ENCODE measurements at regions not wholly inside any gene's neighbourhood (a gene's known extent, or its start where the extent isn't known, plus 50 kb on each side); places are given as distances from the start of the nearest gene placed in this dataset.

DNA sequence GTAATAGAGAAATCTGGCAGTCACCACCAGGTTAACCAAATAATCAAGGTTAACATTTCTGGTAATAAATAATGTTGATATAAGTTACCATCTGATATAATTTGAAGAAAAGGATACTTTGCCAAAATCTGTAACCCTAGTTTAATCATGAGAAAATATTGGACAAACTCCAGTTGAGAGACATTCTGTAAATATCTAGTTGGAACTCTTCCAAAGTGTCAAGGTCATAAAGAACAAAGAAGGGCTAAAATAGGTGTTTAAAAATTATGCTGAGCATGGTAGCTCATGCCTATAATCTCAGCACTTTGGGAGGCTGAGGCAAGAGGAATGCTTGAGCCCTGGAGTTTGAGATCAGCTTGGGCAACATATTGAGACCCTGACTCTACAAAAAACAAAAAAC is 253.3 kb downstream of the MRPS30 start:
- no peaks in the 10 kb centered on the region for H3F3A ChIP-seq (ENCODE audit: insufficient read depth, low read depth)
- POLR2A ChIA-PET (ENCODE audit: unreplicated experiment) = no interaction called here
- H3K9me3 ChIP-seq (ENCODE audit: insufficient read depth, low read depth) = no peaks in the 10 kb centered on the region
- no TSS peak for BruUV-seq (replicated peaks)
- CTCF ChIA-PET = no interaction called here
- intact Hi-C loops (cut with micrococcal nuclease; ENCODE audit: unreplicated experiment) = no loop called here
- no peaks in the 10 kb centered on the region for H3K9me2 ChIP-seq (ENCODE audit: insufficient read depth)
- no peak overlapping the region for H3K4me2 ChIP-seq
- no peaks in the 10 kb centered on the region for H3K4me1 ChIP-seq (replicated peaks; ENCODE audit: insufficient read depth)
- H3K4me3 ChIP-seq = no peak overlapping the region
- no peaks in the 10 kb centered on the region for H3K36me3 ChIP-seq (ENCODE audit: low read depth)
- DNase-seq = no peak
- TF ChIP-seq EZH2 (IDR thresholded peaks at IDR 0.05; ENCODE audit: low read depth) (no peak), CTCF (conservative IDR thresholded peaks at IDR 0.05) (no peak)
- H2AFZ ChIP-seq = no peak overlapping the region
- no peaks in the 10 kb centered on the region for H3K79me2 ChIP-seq (ENCODE audit: low read depth)
- no peaks in the 10 kb centered on the region for H4K20me1 ChIP-seq (ENCODE audit: insufficient read depth)
- H3K27me3 ChIP-seq (ENCODE audit: insufficient read depth, low read depth) = no peaks in the 10 kb centered on the region
- no peak overlapping the region for H3K27ac ChIP-seq

DNA sequence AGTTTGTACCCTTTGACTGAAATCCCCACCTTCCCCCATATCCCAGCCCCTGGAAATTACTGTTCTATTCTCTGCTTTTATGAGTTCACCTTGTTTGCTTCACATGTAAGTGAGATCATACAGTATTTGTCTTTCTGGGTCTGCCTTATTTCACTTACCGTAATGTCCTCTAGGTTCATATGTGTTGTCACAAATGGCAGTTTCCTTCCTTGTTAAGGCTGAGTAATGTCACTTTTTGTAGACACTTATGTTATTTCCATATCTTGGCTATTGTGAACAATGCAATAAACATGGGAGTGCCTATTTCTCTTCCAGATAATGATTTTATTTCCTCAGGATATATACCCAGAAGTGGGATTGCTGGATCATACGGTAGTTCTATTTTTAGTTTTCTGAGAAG is 272.3 kb downstream of the MRPS30 start:
- BruUV-seq (replicated peaks) = no TSS peak
- POLR2A ChIA-PET (ENCODE audit: unreplicated experiment) = no interaction called here

GRCh38 chr5:45089870-45090269 is 281.1 kb downstream of the MRPS30 start:
- H3K9me3 ChIP-seq (ENCODE audit: insufficient read depth, low read depth) = no peaks in the 10 kb centered on the region

More for the DNA sequence above, 272.3 kb downstream of the MRPS30 start:
- Histone ChIP-seq H3K27ac (no peak overlapping the region), H3K9me2 (ENCODE audit: insufficient read depth) (no peaks in the 10 kb centered on the region), H3K4me1 (replicated peaks; ENCODE audit: insufficient read depth) (no peaks in the 10 kb centered on the region), H4K20me1 (ENCODE audit: insufficient read depth) (no peaks in the 10 kb centered on the region), H2AFZ (no peak overlapping the region), H3K9me3 (ENCODE audit: insufficient read depth, low read depth) (no peaks in the 10 kb centered on the region), H3K27me3 (ENCODE audit: insufficient read depth, low read depth) (no peaks in the 10 kb centered on the region), H3K36me3 (ENCODE audit: low read depth) (no peaks in the 10 kb centered on the region), H3F3A (ENCODE audit: insufficient read depth, low read depth) (no peaks in the 10 kb centered on the region), H3K4me3 (no peak overlapping the region), H3K79me2 (ENCODE audit: low read depth) (no peaks in the 10 kb centered on the region), H3K4me2 (no peak overlapping the region)
- CTCF ChIA-PET = no interaction called here
- no peak for DNase-seq
- no peak for TF ChIP-seq EZH2 (IDR thresholded peaks at IDR 0.05; ENCODE audit: low read depth)
- TF ChIP-seq CTCF (conservative IDR thresholded peaks at IDR 0.05) = no peak
- intact Hi-C loops (cut with micrococcal nuclease; ENCODE audit: unreplicated experiment) = no loop called here

More at GRCh38 chr5:45089870-45090269, 281.1 kb downstream of the MRPS30 start:
- H3K79me2 ChIP-seq (ENCODE audit: low read depth) = no peaks in the 10 kb centered on the region
- no peak overlapping the region for H3K4me3 ChIP-seq
- ChIA-PET CTCF (no interaction called here), POLR2A (ENCODE audit: unreplicated experiment) (no interaction called here)
- intact Hi-C loops (cut with micrococcal nuclease; ENCODE audit: unreplicated experiment) = no loop called here
- no peak overlapping the region for H3K4me2 ChIP-seq
- TF ChIP-seq CTCF (conservative IDR thresholded peaks at IDR 0.05) = no peak
- no peak for TF ChIP-seq EZH2 (IDR thresholded peaks at IDR 0.05; ENCODE audit: low read depth)
- DNase-seq = no peak
- no peaks in the 10 kb centered on the region for H3K36me3 ChIP-seq (ENCODE audit: low read depth)
- no peaks in the 10 kb centered on the region for H3K27me3 ChIP-seq (ENCODE audit: insufficient read depth, low read depth)
- BruUV-seq (replicated peaks) = no TSS peak
- no peaks in the 10 kb centered on the region for H3F3A ChIP-seq (ENCODE audit: insufficient read depth, low read depth)
- H2AFZ ChIP-seq = no peak overlapping the region
- no peaks in the 10 kb centered on the region for H4K20me1 ChIP-seq (ENCODE audit: insufficient read depth)
- H3K9me2 ChIP-seq (ENCODE audit: insufficient read depth) = no peaks in the 10 kb centered on the region
- no peaks in the 10 kb centered on the region for H3K4me1 ChIP-seq (replicated peaks; ENCODE audit: insufficient read depth)
- H3K27ac ChIP-seq = no peak overlapping the region
